HG03432 (cell line): ENCODE measurements at regions not wholly inside any gene's neighbourhood (a gene's known extent, or its start where the extent isn't known, plus 50 kb on each side); places are given as distances from the start of the nearest gene placed in this dataset.
"Not testable (repeated sequence)": the region's sequence is repeated elsewhere in the genome, so short reads cannot be mapped to it uniquely, and the experiment has no call there.

ENCODE experiments used
- ATAC-seq: cut with Tn5 transposase; IDR thresholded peaks from one replicate; pipeline ENCODE4 v1.9.1; 2021; ENCODE audit warnings: mild to moderate bottlenecking, moderate library complexity; ENCODE audit not compliant: unreplicated experiment

DNA sequence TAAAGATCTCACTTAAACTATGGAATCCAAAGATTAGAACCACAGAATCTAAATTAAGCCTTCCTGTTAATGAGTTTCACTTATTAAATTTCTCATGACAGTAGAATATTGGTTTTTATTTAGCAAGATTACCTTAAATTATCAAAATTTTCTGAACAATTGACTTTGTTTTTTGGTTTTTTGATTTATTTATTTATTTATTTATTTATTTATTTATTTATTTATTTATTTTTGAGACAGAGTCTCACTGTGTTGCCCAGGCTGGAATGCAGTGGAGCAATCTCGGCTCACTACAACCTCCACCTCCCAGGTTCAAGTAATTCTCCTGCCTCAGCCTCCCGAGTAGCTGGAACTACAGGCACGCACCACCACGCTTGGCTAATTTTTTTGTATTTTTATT lies 538.6 kb downstream of the AMY1C start:
- ATAC-seq = not testable (repeated sequence)

GRCh38 chr1:104291156-104291555 lies 541.5 kb downstream of the AMY1C start:
- no peak for ATAC-seq

DNA sequence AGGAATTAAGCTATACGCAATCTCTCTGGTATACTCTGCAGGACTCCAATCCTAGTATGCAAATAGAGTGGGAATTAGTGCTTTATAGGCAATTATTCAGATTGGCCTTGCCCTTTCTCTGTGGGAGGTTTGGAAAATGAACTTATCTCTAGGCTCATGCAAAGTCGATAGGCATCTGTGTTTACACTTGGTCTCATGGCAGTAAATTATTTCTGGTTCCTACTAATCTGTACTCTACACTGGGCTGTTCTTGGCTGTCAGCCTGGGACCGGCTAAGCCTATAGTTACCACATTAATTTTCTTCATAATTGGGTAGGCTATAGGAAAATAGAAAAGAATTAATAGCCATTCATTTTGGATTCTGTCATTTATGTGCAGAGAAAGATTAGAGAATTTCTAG lies 544.6 kb downstream of the AMY1C start:
- no peak for ATAC-seq

GRCh38 chr1:104295511-104295910 lies 545.8 kb downstream of the AMY1C start:
- ATAC-seq = no peak

- ATAC-seq = no peak
These were observed 560.0 kb downstream of the AMY1C start for GRCh38 chr1:104309673-104310072.

GRCh38 chr1:104315823-104316222 lies 566.1 kb downstream of the AMY1C start:
- ATAC-seq = no peak

DNA sequence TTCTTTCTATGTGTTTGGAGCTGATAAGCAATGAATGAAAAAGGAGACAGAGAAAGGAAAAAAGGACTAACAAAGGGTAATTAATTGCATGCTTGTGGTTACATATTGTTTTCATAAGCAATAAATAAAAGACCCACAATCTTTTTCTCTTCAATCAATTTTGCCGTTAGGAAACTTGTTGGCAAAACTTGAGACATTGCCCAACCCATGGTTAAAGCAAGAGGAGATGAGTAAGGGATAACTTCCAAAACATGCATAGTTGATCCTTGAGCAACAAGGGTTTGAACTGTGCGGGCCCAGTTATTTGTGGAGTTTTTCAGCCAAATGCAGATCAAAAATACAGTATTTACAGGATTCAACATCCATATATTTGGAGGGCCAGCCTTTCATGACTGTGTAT lies 572.4 kb downstream of the AMY1C start:
- ATAC-seq = no peak

GRCh38 chr1:104329278-104329677 lies 579.6 kb downstream of the AMY1C start:
- no peak for ATAC-seq

DNA sequence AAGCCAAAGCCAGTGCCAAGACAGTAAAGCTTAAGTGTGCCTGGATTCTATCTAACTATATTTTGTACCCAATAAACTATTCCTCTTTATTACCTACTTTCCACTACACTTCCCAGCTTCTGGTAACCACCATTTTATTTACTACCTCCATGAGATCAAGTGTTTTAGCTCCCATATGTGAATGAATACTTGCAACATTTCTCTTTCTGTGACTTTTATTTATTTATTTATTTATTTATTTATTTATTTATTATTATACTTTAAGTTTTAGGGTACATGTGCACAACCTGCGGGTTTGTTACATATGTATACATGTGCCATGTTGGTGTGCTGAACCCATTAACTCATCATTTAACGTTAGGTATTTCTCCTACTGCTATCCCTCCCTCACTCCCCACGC lies 582.1 kb downstream of the AMY1C start:
- no peak for ATAC-seq

DNA sequence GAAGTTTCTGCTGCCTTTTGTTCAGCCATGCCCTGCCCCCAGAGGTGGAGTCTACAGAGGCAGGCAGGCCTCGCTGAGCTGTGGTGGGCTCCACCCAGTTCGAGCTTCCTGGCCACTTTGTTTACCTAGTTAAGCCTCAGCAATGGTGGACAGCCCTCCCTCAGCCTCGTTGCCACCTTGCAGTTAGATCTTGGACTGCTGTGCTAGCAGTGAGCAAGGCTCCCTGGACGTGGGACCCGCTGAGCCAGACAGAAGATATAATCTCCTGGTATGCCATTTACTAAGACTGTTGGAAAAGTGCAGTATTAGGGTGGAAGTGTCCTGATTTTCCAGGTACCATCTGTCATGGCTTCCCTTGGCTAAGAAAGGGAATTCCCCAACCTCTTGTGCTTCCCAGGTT lies 588.2 kb downstream of the AMY1C start:
- not testable (repeated sequence) for ATAC-seq

GRCh38 chr1:104341944-104342343 lies 592.2 kb downstream of the AMY1C start:
- no peak for ATAC-seq

DNA sequence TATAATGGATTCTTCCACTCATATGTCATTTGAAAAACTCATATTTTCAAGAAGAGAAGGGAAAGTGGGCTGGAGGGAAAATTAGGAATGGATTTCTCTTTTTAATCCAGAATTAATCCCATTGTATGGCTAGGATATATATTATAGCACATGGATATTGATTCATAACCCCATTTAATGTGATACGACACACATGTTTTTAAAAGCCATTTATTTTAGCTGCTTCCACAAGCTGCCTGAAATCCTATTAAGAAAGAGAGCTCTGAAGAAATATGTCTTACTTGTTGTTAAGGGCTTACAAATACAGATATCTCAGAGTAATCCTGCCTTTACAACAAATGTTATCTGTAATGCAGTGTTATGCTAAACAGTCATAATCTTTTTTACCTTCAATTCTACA lies 598.6 kb downstream of the AMY1C start:
- no peak for ATAC-seq

DNA sequence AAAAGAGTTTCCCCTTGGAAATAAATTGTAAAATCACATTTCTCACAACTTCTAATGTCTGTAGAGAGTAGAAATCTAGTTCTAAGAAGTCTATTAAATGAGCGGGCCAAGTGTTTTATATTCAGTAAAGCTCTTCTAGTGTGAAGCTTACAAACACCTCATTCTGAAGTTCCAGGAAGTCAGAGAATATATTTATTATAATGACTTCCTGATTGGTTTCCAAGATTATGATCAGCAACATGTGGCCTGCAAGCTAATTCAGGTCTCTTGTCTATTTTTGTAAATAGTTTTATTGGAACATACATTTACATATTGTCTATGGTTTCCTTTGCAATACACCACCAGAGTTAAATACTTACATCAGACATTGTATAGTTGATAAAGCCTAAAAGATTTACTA lies 603.9 kb downstream of the AMY1C start:
- ATAC-seq = no peak

DNA sequence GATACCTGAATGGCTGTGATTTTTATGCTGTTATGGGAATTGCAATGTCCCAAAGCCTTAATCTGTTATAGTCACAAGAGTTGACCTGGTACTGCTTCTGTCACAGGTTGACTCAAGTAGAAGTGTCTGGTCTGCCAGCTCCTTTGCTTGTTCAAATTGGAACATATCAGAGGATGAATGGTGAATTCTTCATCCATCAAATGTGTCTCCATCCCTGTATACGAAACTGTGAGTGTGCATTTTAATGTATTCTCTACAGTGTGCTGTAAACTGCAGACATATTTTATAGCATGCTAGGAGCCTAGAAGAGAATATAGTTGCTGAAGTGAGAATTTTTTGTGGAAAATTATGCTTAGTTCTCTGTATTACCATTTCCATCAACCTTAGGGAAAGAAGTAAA lies 608.4 kb downstream of the AMY1C start:
- ATAC-seq = no peak

- ATAC-seq = no peak
These were observed 608.9 kb downstream of the AMY1C start for GRCh38 chr1:104358621-104359020.

DNA sequence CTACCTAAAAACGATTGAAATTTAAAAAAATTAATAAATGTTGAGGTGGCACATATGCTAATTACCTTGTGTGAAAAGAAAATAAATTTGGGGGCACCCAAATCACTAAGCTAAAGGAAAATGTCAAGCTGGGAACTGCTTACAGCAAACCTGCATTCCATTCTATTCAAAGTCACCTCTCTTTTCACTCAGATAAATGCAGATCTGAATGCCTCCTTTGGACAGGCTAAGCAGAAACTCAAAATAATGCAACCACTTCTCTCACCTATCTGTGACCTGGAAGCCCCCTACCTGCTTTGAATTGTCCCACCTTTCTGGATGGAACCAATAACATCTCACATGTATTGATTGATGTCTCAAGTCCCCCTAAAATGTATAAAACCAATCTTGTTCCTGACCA lies 628.7 kb downstream of the AMY1C start:
- ATAC-seq = no peak

DNA sequence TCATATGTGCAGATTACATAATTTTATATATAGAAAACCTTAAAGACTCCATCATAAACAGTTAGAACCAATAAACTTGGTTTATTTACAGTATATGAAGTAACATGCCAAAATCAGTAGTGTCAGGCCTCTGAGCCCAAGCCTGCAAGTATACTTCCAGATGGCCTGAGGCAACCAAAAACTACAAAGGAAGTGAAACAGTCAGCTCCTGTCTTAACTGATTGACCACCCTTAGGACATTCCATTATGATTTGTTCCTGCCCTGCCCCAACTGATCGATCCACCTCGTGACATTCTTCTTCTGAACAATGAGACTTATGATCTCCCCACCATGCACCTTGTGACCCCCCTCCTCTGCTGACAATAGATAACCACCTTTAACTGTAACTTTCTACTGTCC lies 630.3 kb downstream of the AMY1C start:
- no peak for ATAC-seq

DNA sequence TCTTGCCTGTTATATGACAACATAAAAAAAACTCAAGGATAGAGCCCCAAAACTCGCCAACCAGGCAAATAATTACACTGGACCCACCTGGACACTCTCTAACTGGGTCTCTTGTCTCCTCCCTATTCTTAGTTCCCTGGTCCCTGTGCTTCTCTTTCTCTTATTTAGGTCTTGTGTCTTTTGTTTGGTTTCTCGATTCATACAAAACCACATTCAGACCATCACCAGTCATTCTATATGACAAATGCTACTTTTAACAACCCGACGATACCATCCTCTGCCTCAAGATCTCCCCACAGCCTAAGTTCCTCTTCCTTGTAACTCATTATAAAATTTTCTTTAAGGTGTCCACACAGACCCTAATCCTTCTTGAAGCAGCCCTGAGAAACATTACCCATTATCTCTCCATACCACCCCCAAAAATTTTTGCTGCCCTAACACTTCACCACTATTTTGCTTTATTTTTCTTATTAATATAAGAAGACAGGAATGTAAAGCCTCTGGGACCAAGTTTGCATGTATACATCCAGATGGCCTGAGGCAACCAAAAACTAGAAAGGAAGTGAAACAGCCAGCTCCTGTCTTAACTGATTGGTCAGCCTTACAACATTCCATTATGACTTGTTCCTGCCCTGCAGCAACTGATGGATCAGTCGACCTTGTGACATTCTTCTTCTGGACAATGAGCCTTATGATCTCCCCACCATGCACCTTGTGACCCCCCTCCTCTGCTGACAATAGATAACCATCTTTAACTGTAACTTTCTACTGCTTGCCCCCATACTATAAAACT lies 638.2 kb downstream of the AMY1C start:
- ATAC-seq = peak; percentile 82

- ATAC-seq = no peak
These were observed 642.9 kb downstream of the AMY1C start for GRCh38 chr1:104392552-104392951.

DNA sequence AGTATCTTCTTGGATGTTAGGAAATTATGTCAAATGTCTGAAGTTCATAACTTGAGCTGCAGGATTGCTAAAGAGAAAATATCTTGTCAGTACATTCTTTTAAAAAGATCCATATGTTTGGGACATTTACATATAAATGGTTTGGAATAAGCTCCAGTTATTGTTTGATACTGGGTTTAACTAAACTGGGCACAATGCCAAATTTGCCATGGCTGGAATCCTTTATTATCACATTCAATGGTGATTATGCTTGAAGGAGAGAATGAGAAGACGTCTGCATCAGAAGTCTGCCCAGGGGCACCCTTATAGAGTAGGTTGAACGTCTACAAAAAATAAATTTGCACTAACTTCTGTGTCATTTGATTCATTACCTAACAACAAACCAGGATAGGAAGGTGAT lies 652.5 kb downstream of the AMY1C start:
- ATAC-seq = no peak

- no peak for ATAC-seq
These were observed 654.2 kb downstream of the AMY1C start for GRCh38 chr1:104403883-104404282.

GRCh38 chr1:104406728-104407127 lies 657.0 kb downstream of the AMY1C start:
- no peak for ATAC-seq

DNA sequence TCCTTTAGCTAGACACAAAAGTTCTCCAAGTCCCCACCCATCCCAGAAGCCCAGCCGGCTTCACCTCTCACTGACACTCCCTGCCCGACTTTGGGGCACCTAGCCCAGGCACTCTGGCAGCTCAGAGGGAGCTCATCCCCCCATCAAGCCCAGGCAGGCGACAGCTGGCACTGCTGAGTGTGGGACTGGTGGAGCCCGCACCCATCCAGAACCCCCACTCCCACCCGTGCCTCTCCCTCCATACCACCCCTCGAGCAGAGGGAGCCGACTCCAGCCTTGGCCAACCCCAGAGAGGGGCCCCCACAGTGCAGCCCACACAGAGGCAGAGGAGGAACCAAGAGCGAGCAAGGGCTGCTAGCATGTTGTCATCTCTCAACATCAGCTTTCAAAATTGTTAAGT lies 658.6 kb downstream of the AMY1C start:
- no peak for ATAC-seq
